ENCODE measurements at regions not wholly inside any gene's neighbourhood (a gene's known extent, or its start where the extent isn't known, plus 50 kb on each side); places are given as distances from the start of the nearest gene placed in this dataset.
"Not testable (repeated sequence)": the region's sequence is repeated elsewhere in the genome, so short reads cannot be mapped to it uniquely, and the experiment has no call there.

GRCh38 chr15:96052572-96053030, 277.9 kb upstream of the NR2F2 start:
- no peak for DNase-seq (ENCODE audit: low read depth)

- no peak for DNase-seq (ENCODE audit: low read depth)
These were observed 277.3 kb upstream of the NR2F2 start for GRCh38 chr15:96053031-96053780.

GRCh38 chr15:96053781-96054428, 276.6 kb upstream of the NR2F2 start:
- no peak for DNase-seq (ENCODE audit: low read depth)

DNA sequence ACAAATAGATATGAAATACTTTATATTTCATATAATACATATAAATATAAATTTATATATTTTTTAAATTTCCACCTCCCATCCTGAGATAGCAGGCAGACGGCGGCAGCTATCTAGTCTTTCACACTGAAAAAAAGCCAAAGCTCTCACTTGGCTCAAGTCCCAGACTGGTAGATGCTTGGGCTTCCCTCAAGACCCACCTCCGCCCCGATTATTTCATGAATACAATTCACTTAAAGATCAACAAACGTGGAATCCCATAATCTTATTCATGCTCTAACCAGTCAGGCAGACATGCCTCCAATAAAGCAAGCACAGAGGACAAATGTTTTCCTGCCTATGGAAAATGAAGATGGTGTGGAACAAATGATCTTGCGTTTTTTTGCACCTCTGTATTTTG, 275.9 kb upstream of the NR2F2 start:
- DNase-seq (ENCODE audit: low read depth) = no peak

DNA sequence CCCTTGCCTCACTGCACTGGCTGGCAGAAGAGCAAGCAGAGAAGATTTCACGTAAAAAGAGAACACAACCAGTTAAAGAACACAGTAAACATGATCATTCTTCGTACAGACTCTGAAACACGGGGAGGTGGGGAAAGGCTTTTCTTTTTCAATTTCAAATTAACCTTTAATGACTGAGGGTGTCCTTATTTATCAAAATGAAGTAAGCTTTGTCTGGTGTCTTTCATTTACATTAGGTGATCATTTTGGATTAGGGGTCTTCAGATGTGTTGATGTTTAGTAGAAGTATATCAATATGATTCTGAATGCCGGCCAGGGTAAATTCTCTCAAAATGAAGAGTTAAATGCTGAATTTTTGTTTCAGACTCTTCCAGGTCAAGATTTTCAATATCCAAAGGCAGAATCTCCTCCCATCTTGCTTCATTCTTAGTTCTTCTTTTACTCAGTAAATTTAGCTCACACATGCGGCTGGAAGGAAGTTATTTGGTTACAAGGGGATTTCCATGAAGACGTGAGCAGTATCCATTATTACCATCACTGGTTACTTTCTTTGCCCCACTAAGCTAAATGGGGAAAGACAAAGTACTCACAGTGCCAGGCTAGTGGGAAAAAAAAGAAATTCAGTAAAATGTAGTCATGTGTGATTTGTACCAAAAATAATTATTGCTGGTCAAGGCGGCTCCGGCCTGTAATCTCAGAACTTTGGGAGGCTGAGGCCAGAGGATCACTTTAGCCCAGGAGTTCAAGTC, 272.2 kb upstream of the NR2F2 start:
- DNase-seq (ENCODE audit: low read depth) = no peak

DNA sequence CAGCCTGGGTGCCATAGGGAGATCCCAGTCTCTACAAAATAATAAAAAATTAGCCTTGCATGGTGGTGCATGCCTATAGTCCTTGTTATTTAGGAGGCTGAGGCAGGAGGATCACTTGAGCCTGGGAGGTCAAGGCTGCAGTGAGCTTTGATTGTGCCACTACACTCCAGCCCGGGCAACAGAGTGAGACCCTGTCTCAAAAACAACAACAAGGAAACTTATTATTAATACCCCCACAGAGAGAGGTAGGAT, 271.7 kb upstream of the NR2F2 start:
- DNase-seq (ENCODE audit: low read depth) = not testable (repeated sequence)

GRCh38 chr15:96060591-96060990, 269.9 kb upstream of the NR2F2 start:
- DNase-seq (ENCODE audit: low read depth) = not testable (repeated sequence)

DNA sequence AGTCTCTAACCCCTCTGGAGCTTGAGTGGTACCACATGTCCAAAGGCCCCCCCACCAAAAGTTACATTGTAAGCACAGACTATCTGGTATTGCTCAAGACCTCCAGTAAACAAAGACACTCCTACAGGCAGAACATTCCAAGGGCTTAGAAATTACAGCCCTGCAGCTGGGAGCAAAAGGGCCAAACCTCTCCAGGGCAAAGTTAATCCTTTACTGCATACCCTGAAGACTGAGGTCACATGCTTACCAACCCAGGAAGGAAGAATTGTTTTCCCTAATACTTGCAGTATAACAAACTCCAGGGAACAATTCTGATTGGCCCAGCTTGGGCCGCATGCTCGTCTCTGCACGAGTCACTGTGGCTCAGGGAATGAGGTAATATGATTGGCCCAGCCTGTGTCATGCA, 266.1 kb upstream of the NR2F2 start:
- DNase-seq (ENCODE audit: low read depth) = no peak

DNA sequence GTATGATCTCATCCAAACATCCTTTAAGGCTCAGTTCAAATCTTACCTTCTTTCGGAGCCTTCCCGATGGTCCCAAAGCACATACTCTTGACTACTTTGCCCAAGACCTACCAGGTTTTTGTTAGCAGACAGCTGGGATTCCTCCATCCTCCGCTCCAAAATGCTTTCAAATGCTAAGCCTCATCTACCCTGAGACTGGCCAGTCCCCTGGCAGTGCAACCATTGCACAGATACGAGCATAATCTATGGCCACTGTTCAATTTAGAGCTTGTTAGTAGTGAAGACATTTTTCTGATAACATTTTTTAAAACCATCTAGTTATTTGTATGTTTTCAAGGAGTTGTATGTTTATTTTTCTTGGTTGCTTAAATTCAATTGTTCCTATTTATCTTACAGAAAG, 264.4 kb upstream of the NR2F2 start:
- no peak for DNase-seq (ENCODE audit: low read depth)

DNA sequence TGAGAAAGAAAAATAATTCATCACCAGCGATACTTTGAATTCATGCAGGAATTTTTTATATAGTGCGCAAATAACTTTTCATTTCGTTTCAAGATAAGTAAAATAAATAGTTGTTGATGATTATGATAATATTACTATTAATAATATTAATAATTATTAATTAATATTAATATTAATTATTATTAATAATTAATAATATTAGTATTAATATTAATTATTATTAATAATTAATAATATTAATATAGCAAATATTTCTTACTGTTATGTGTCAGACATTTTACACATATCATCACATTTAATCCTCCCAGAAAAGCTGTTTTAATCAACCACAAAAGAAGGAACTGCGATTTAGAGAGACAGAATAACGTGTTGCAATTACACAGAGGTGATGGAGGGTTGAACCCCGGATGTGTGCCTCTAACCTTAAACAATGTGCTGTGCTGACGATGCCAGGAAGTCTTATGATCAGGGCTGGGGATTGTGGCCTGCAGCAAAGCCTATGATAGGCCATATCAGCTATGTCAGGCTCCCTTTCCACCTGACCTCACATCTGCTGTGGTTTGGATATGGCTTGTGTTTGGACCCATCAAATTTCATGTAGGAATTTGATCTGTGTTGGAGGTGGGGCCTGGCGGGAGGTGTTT, 263.5 kb upstream of the NR2F2 start:
- DNase-seq (ENCODE audit: low read depth) = no peak

- DNase-seq (ENCODE audit: low read depth) = no peak
These were observed 262.8 kb upstream of the NR2F2 start for GRCh38 chr15:96067677-96068076.

- no peak for DNase-seq (ENCODE audit: low read depth)
These were observed 261.6 kb upstream of the NR2F2 start for GRCh38 chr15:96068897-96069296.

- DNase-seq (ENCODE audit: low read depth) = no peak
These were observed 259.9 kb upstream of the NR2F2 start for GRCh38 chr15:96070636-96071035.

- no peak for DNase-seq (ENCODE audit: low read depth)
These were observed 257.7 kb upstream of the NR2F2 start for GRCh38 chr15:96072821-96073220.

DNA sequence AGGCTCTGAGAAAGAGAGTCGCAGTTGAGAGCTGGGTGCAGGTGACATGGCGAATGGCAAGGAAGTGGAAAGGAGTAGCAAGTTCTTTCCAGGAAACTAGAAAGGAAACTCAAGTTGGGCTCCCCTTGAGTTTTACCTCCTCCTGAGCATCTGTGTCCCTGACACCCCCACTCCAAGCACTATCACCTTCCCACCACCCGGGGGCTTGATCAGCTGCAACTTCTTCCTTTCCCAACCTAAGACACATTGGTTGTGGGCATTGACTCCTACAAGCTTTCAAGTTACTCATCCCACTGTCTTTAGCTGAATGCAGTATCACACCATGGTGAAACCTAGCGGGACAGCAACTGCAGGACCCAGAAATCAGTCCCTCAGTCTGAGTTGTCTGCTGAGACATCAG, 256.6 kb upstream of the NR2F2 start:
- no peak for DNase-seq (ENCODE audit: low read depth)

- DNase-seq (ENCODE audit: low read depth) = no peak
These were observed 254.6 kb upstream of the NR2F2 start for GRCh38 chr15:96075895-96076294.

DNA sequence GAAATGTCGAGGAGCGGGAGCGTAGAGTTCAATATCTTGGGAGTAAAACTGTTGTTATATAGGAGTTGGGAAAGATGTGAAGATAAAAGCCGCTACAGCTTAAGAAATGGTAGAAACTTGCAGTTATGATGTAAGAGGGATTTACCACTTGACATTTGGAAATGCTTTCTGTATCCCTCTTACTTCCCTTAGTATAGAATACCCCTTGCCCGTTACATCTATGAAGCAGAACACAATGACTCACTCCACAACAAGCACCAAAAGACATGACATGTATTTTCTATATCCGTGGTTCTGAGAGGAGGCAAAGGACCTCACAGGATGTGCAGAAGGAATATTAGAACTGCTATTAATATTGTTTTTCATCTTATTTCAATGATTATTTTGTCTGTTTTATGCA, 254.2 kb upstream of the NR2F2 start:
- DNase-seq (ENCODE audit: low read depth) = no peak

- DNase-seq (ENCODE audit: low read depth) = no peak
These were observed 251.5 kb upstream of the NR2F2 start for GRCh38 chr15:96079041-96079440.

GRCh38 chr15:96079882-96080281, 250.6 kb upstream of the NR2F2 start:
- DNase-seq (ENCODE audit: low read depth) = no peak

DNA sequence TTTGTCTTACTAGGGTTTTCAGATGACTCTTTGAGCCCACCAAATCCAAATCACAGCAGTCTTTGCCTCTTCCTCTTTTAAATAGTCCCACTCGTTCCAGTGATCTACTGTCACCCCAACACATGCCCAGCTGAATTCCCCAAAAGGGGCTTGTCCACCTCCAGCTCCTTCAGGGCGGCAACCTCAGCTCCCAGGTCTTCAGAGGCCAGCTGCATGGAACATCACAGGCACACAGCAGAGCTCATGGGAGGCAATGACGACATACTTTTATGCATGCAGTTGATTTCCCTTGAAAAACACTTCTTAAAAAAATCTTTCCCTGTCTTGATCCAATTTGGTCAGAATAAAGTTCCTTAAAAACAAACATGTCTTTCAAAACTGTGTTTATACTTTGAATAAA, 244.3 kb upstream of the NR2F2 start:
- no peak for DNase-seq (ENCODE audit: low read depth)

- DNase-seq (ENCODE audit: low read depth) = no peak
These were observed 243.2 kb upstream of the NR2F2 start for GRCh38 chr15:96087180-96087884.

- DNase-seq (ENCODE audit: low read depth) = no peak
These were observed 241.8 kb upstream of the NR2F2 start for GRCh38 chr15:96088650-96089049.
